ENCODE measurements at regions not wholly inside any gene's neighbourhood (a gene's known extent, or its start where the extent isn't known, plus 50 kb on each side); places are given as distances from the start of the nearest gene placed in this dataset.

- no peaks in the 10 kb centered on the region for H3K27me3 ChIP-seq (ENCODE audit: low read length)
- H3K9me3 ChIP-seq (ENCODE audit: insufficient read depth, low read length): no peaks in the 10 kb centered on the region
- H4K20me1 ChIP-seq (ENCODE audit: low read depth, low read length): no peaks in the 10 kb centered on the region
- no peak for TF ChIP-seq EZH2phosphoT487 (conservative IDR thresholded peaks at IDR 0.05; ENCODE audit: low read length)
- no peak overlapping the region for H3K9ac ChIP-seq (ENCODE audit: low read length)
- H3K36me3 ChIP-seq (ENCODE audit: low read length): no peaks in the 10 kb centered on the region
- no peak overlapping the region for H2AFZ ChIP-seq (ENCODE audit: low read depth, low read length, severe bottlenecking)
- no peaks in the 10 kb centered on the region for H3K79me2 ChIP-seq (ENCODE audit: insufficient read depth, low read length)
- H3K4me2 ChIP-seq (ENCODE audit: low read depth, low read length, poor library complexity, severe bottlenecking): no peak overlapping the region
- H3F3A ChIP-seq (ENCODE audit: insufficient read depth): no peaks in the 10 kb centered on the region
- H3K27ac ChIP-seq (ENCODE audit: low read depth, low read length): no peak overlapping the region
- H3K9me2 ChIP-seq (replicated peaks; ENCODE audit: insufficient read depth, low read length): no peaks in the 10 kb centered on the region
- no peak overlapping the region for H3K4me3 ChIP-seq (ENCODE audit: insufficient read depth, low read length, poor library complexity, severe bottlenecking)
Measured at GRCh38 chr16:7217797-7218196, 114.8 kb upstream of the RBFOX1 start.

DNA sequence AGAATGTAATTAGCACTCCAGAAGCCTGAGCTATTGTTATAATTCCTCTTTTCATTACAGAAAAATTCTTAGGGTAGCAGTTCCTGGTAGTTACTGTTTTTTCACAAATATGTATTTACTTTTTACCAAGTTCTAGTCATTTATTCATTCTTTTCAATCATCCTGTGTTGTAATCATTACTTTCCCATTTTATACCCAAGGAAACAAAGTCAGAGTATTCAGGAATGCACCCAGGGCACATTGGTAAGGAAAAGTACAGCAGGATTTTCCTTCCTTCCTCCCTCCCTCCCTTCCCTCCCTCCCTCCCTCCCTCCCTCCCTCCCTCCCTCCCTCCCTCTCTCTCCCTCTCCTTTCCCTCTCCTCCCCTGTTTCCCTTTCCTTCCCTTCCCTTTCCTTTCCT, 115.9 kb upstream of the RBFOX1 start:
- Histone ChIP-seq H3K4me3 (ENCODE audit: insufficient read depth, low read length, poor library complexity, severe bottlenecking) (no peak overlapping the region), H4K20me1 (ENCODE audit: low read depth, low read length) (no peaks in the 10 kb centered on the region), H3K36me3 (ENCODE audit: low read length) (no peaks in the 10 kb centered on the region)

GRCh38 chr16:7211781-7212180, 120.9 kb upstream of the RBFOX1 start:
- Histone ChIP-seq H3K9ac (ENCODE audit: low read length) (no peak overlapping the region), H3K9me3 (ENCODE audit: insufficient read depth, low read length) (no peaks in the 10 kb centered on the region), H3F3A (ENCODE audit: insufficient read depth) (no peaks in the 10 kb centered on the region), H3K79me2 (ENCODE audit: insufficient read depth, low read length) (no peaks in the 10 kb centered on the region), H3K27ac (ENCODE audit: low read depth, low read length) (no peak overlapping the region), H3K4me2 (ENCODE audit: low read depth, low read length, poor library complexity, severe bottlenecking) (no peak overlapping the region), H3K9me2 (replicated peaks; ENCODE audit: insufficient read depth, low read length) (no peaks in the 10 kb centered on the region), H3K27me3 (ENCODE audit: low read length) (no peaks in the 10 kb centered on the region), H3K36me3 (ENCODE audit: low read length) (no peaks in the 10 kb centered on the region), H2AFZ (ENCODE audit: low read depth, low read length, severe bottlenecking) (no peak overlapping the region), H4K20me1 (ENCODE audit: low read depth, low read length) (no peaks in the 10 kb centered on the region), H3K4me3 (ENCODE audit: insufficient read depth, low read length, poor library complexity, severe bottlenecking) (no peak overlapping the region)
- TF ChIP-seq CTCF (IDR thresholded peaks at IDR 0.05; ENCODE audit: insufficient read depth, low read length, poor library complexity, severe bottlenecking) (no peak), EZH2phosphoT487 (conservative IDR thresholded peaks at IDR 0.05; ENCODE audit: low read length) (no peak)

More for the DNA sequence above, 115.9 kb upstream of the RBFOX1 start:
- Histone ChIP-seq H3K4me2 (ENCODE audit: low read depth, low read length, poor library complexity, severe bottlenecking) (no peak overlapping the region), H3K9ac (ENCODE audit: low read length) (no peak overlapping the region), H3K27ac (ENCODE audit: low read depth, low read length) (no peak overlapping the region), H3K27me3 (ENCODE audit: low read length) (no peaks in the 10 kb centered on the region), H2AFZ (ENCODE audit: low read depth, low read length, severe bottlenecking) (no peak overlapping the region), H3K9me2 (replicated peaks; ENCODE audit: insufficient read depth, low read length) (no peaks in the 10 kb centered on the region), H3K79me2 (ENCODE audit: insufficient read depth, low read length) (no peaks in the 10 kb centered on the region), H3F3A (ENCODE audit: insufficient read depth) (no peaks in the 10 kb centered on the region), H3K9me3 (ENCODE audit: insufficient read depth, low read length) (no peaks in the 10 kb centered on the region)
- TF ChIP-seq EZH2phosphoT487 (conservative IDR thresholded peaks at IDR 0.05; ENCODE audit: low read length): no peak
- no peak for TF ChIP-seq CTCF (IDR thresholded peaks at IDR 0.05; ENCODE audit: insufficient read depth, low read length, poor library complexity, severe bottlenecking)

- Histone ChIP-seq H3K4me3 (ENCODE audit: insufficient read depth, low read length, poor library complexity, severe bottlenecking) (no peak overlapping the region), H3K9ac (ENCODE audit: low read length) (no peak overlapping the region), H3K27ac (ENCODE audit: low read depth, low read length) (no peak overlapping the region), H3K79me2 (ENCODE audit: insufficient read depth, low read length) (no peaks in the 10 kb centered on the region), H3K9me2 (replicated peaks; ENCODE audit: insufficient read depth, low read length) (no peaks in the 10 kb centered on the region), H3K36me3 (ENCODE audit: low read length) (no peaks in the 10 kb centered on the region), H3K27me3 (ENCODE audit: low read length) (no peaks in the 10 kb centered on the region), H3F3A (ENCODE audit: insufficient read depth) (no peaks in the 10 kb centered on the region), H3K9me3 (ENCODE audit: insufficient read depth, low read length) (no peaks in the 10 kb centered on the region), H2AFZ (ENCODE audit: low read depth, low read length, severe bottlenecking) (no peak overlapping the region), H4K20me1 (ENCODE audit: low read depth, low read length) (no peaks in the 10 kb centered on the region), H3K4me2 (ENCODE audit: low read depth, low read length, poor library complexity, severe bottlenecking) (no peak overlapping the region)
- TF ChIP-seq EZH2phosphoT487 (conservative IDR thresholded peaks at IDR 0.05; ENCODE audit: low read length): no peak
- TF ChIP-seq CTCF (IDR thresholded peaks at IDR 0.05; ENCODE audit: insufficient read depth, low read length, poor library complexity, severe bottlenecking): no peak
Measured at GRCh38 chr16:7209598-7209997, 123.0 kb upstream of the RBFOX1 start.

Measured in SU-DHL-6 (cell line).